Ectodermal cell (in vitro differentiated cells): ENCODE measurements at regions not wholly inside any gene's neighbourhood (a gene's known extent, or its start where the extent isn't known, plus 50 kb on each side); places are given as distances from the start of the nearest gene placed in this dataset.

Experiments
- H3K27ac ChIP-seq: 2 replicates; pipeline ENCODE4 v1.7.0; 2013; ENCODE audit warnings: mild to moderate bottlenecking, low read depth, low read length; ENCODE audit not compliant: insufficient read depth, poor library complexity, severe bottlenecking
- H3K27me3 ChIP-seq: 2 replicates; pipeline ENCODE4 v1.7.0; 2013; ENCODE audit warnings: mild to moderate bottlenecking, low read length; ENCODE audit not compliant: insufficient read depth, control insufficient read depth, poor library complexity, severe bottlenecking
- H3K36me3 ChIP-seq: one replicate; pipeline ENCODE4 v1.7.0; 2013; ENCODE audit warnings: low read length; ENCODE audit not compliant: control insufficient read depth, insufficient read depth
- H3K4me1 ChIP-seq: one replicate; pipeline ENCODE4 v1.7.0; 2013; ENCODE audit warnings: low read length; ENCODE audit not compliant: control insufficient read depth, insufficient read depth
- H3K4me3 ChIP-seq: 2 replicates; pipeline ENCODE4 v1.7.0; 2013; ENCODE audit warnings: low read depth, low read length, control low read depth; ENCODE audit not compliant: insufficient read depth
- H3K9me3 ChIP-seq: 2 replicates; pipeline ENCODE4 v1.7.0; 2013; ENCODE audit warnings: mild to moderate bottlenecking, low read length, moderate library complexity; ENCODE audit not compliant: control insufficient read depth
- WGBS, 2 experiments: methylation state at CpG; one replicate each; pipeline ENCODE4 v1.1.7; 2013; ENCODE audit warnings: missing lambda C conversion rate in 2 of 2; 5-methylcytosine and 5-hydroxymethylcytosine counted together

- Histone ChIP-seq H3K9me3 (no peaks in the 10 kb centered on the region), H3K4me1 (no peaks in the 10 kb centered on the region), H3K4me3 (no peak overlapping the region), H3K36me3 (no peaks in the 10 kb centered on the region), H3K27ac (no peak overlapping the region), H3K27me3 (no peaks in the 10 kb centered on the region)
- WGBS, 2 experiments, result 96% methylated on average over 16 of the region's 16 CpGs
Measured at GRCh38 chr6:167755461-167755860, 71.2 kb upstream of the AFDN start.

DNA sequence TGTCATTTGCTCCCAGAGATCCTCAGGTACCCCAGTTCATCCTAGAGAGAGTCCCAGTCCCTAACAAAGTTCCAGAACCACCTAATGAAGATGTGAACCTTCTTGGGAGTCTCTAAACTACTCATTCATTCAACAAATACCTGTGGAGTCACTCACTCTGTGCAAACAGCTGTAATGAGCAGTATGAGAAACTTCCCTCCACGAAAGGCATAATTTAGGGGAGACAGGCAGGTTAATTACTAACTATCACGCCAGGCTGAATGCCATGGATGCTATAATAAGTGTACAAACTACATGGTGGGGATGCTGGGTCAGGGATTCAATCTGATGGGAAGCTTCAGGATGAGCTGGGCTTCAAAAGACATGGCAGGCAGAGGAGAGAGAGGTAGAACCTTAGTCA, 70.1 kb upstream of the AFDN start:
- H3K4me1 ChIP-seq, result no peaks in the 10 kb centered on the region
- H3K4me3 ChIP-seq, result no peak overlapping the region
- no peak overlapping the region for H3K27ac ChIP-seq
- no peaks in the 10 kb centered on the region for H3K27me3 ChIP-seq
- no peaks in the 10 kb centered on the region for H3K36me3 ChIP-seq
- no peaks in the 10 kb centered on the region for H3K9me3 ChIP-seq
- 88 to 98% methylated on average over 2 of the region's 2 CpGs for WGBS, 2 experiments

GRCh38 chr6:167757249-167757648, 69.5 kb upstream of the AFDN start:
- H3K36me3 ChIP-seq, result no peaks in the 10 kb centered on the region

GRCh38 chr6:167757821-167758220, 68.9 kb upstream of the AFDN start:
- H3K9me3 ChIP-seq, result no peaks in the 10 kb centered on the region
- 95 to 96% methylated on average over 15 of the region's 15 CpGs for WGBS, 2 experiments
- no peak overlapping the region for H3K27ac ChIP-seq
- no peaks in the 10 kb centered on the region for H3K27me3 ChIP-seq
- no peaks in the 10 kb centered on the region for H3K36me3 ChIP-seq
- H3K4me1 ChIP-seq, result no peaks in the 10 kb centered on the region
- no peak overlapping the region for H3K4me3 ChIP-seq

More at GRCh38 chr6:167757249-167757648, 69.5 kb upstream of the AFDN start:
- H3K4me1 ChIP-seq, result no peaks in the 10 kb centered on the region
- no peak overlapping the region for H3K27ac ChIP-seq
- no peaks in the 10 kb centered on the region for H3K27me3 ChIP-seq
- 92 to 93% methylated on average over 6 of the region's 6 CpGs for WGBS, 2 experiments
- no peak overlapping the region for H3K4me3 ChIP-seq
- no peaks in the 10 kb centered on the region for H3K9me3 ChIP-seq

GRCh38 chr6:167758309-167759023, 68.2 kb upstream of the AFDN start:
- 91 to 92% methylated on average over 20 of the region's 20 CpGs for WGBS, 2 experiments
- Histone ChIP-seq H3K27me3 (no peaks in the 10 kb centered on the region), H3K9me3 (no peaks in the 10 kb centered on the region), H3K36me3 (no peaks in the 10 kb centered on the region), H3K4me3 (no peak overlapping the region), H3K4me1 (no peaks in the 10 kb centered on the region), H3K27ac (no peak overlapping the region)

DNA sequence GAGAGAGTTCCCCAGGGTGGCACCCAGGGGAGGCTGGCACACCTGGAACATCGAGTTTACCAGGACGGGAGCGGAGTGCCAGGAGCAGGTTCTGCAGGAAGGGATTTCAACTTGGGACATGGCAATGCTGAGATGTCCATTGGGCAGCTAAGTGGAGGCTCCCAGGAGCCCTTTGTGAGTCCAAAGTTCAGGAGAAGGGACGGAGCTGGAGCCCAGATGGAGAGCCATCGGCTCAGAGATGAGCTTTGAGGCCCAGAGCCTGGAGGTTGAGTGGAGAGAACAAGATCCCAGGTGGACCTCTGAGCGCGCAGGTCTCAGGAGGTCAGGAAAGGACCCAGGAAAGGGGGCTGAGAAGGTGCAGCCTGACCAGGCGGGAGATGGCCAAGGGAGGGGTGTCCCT, 67.5 kb upstream of the AFDN start:
- H3K4me1 ChIP-seq, result no peaks in the 10 kb centered on the region
- H3K4me3 ChIP-seq, result no peak overlapping the region
- 96 to 97% methylated on average over 8 of the region's 8 CpGs for WGBS, 2 experiments
- H3K36me3 ChIP-seq, result no peaks in the 10 kb centered on the region
- no peaks in the 10 kb centered on the region for H3K9me3 ChIP-seq
- no peak overlapping the region for H3K27ac ChIP-seq
- H3K27me3 ChIP-seq, result no peaks in the 10 kb centered on the region

- Histone ChIP-seq H3K27me3 (no peaks in the 10 kb centered on the region), H3K27ac (no peak overlapping the region), H3K36me3 (no peaks in the 10 kb centered on the region), H3K4me3 (no peak overlapping the region), H3K4me1 (no peaks in the 10 kb centered on the region), H3K9me3 (no peaks in the 10 kb centered on the region)
- WGBS, 2 experiments, result 93 to 94% methylated on average over 17 of the region's 17 CpGs
Measured at GRCh38 chr6:167759912-167760311, 66.8 kb upstream of the AFDN start.

DNA sequence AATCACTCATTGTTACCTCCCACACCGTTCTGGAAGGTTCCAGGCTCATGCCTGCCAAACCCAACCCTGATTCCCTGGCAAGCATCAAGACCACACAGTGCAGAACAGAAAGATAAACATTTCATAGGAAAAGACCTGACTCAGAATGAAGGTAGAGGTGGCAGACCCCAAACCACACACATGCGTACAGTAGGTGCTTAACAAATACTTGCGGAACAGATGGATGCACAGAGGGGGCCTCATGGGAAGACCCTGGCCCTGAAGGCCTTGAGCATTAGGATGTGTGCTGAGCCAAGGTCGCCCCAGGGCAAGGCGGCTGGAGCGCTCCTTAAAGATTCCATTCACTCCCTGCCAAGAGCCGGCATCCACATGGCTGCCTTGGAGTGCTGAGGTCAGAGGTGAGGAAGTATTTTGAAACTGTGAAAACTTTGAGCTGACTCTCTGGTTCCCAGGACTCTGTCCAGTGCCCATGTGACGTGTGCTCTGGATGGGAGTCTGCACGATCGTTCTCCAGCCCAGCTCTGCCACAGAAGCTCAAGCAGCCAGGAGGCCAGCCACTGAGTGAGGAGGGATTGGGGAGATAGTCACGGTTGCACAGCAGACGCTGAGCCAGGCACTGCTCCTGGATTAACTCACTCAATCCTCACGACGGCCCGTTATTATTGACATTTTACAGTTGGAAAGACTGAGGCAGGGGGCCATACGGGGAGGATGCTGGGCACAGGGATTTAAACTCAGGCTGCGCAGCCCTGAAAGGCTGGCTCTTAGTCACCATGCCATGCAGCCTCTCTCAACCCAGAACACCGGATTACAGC, 65.5 kb upstream of the AFDN start:
- no peak overlapping the region for H3K4me3 ChIP-seq
- H3K36me3 ChIP-seq, result no peaks in the 10 kb centered on the region
- no peak overlapping the region for H3K27ac ChIP-seq
- no peaks in the 10 kb centered on the region for H3K9me3 ChIP-seq
- H3K27me3 ChIP-seq, result no peaks in the 10 kb centered on the region
- no peaks in the 10 kb centered on the region for H3K4me1 ChIP-seq
- 91 to 93% methylated on average over 18 of the region's 18 CpGs for WGBS, 2 experiments

DNA sequence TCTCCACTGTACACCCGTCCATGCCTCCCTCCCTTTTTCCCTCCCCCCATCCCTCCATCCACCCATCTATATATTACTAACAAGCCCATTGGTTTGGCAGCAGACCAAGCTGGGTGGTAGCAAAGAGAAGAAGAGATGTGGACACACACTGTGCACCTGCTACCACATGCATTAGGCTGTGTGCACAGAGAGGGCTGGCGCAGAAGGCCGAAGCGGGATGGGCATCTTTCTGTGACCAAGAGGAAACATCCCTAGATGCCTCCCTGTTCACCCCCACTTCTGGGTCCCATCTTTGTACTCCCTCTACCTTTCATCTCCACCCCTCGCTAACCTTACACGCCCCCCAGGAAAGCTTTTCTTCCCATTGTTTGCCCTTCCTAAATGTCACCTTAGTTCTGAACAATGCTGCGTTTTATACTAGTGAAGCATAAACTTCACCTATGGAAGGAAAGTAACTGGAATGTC, 64.9 kb upstream of the AFDN start:
- H3K27ac ChIP-seq, result no peak overlapping the region
- H3K36me3 ChIP-seq, result no peaks in the 10 kb centered on the region
- no peak overlapping the region for H3K4me3 ChIP-seq
- 88% methylated on average over 7 of the region's 7 CpGs for WGBS, 2 experiments
- no peaks in the 10 kb centered on the region for H3K27me3 ChIP-seq
- no peaks in the 10 kb centered on the region for H3K4me1 ChIP-seq
- H3K9me3 ChIP-seq, result no peaks in the 10 kb centered on the region

DNA sequence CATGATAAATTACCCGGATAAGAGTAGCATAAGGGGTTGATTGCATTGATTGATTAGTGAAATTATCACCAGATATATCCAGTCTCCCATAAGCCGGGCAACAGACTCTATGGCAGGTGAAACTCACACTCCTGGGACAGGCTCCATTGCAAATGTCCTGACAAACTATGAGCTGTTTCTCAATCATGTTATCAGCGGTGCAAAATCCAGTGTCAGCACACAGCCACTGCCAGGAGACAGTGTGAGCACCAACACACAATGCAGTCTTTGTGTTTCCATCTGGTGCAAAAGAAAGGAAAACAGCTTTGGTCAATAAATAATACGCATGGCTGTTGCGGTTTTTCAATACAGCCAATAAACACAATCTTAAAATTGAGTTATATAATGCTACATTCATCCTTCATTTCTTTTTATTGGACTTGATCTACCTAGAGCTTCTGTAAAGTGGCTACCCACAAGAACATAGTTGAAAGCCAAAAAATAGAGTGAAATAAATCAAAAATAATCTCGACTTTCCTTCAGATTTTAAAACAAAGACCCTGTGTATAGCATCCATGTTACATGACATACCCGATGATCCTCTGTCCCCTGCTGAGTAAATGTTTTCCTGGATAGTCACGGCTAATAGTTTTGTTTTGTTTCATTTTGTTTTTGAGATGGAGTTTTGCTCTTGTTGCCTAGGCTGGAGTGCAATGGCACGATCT, 64.3 kb upstream of the AFDN start:
- H3K4me3 ChIP-seq, result no peak overlapping the region
- H3K36me3 ChIP-seq, result no peaks in the 10 kb centered on the region
- WGBS, 2 experiments, result 92 to 95% methylated on average over 7 to 9 of the region's 9 CpGs
- H3K27me3 ChIP-seq, result no peaks in the 10 kb centered on the region
- H3K4me1 ChIP-seq, result no peaks in the 10 kb centered on the region
- no peaks in the 10 kb centered on the region for H3K9me3 ChIP-seq
- H3K27ac ChIP-seq, result no peak overlapping the region
